ENCODE measurements at regions not wholly inside any gene's neighbourhood (a gene's known extent, or its start where the extent isn't known, plus 50 kb on each side); places are given as distances from the start of the nearest gene placed in this dataset.

GRCh38 chr11:81010631-81011030 is 1569.8 kb upstream of the TENM4 start:
- TF ChIP-seq CTCF (IDR thresholded peaks at IDR 0.05 in 4 of 5, conservative IDR thresholded peaks at IDR 0.05 in 1 of 5) (no peak), POLR2A (IDR thresholded peaks at IDR 0.05) (no peak)

Data from gastrocnemius medialis (tissue), 4 donors.